ENCODE measurements at regions not wholly inside any gene's neighbourhood (a gene's known extent, or its start where the extent isn't known, plus 50 kb on each side); places are given as distances from the start of the nearest gene placed in this dataset.

GRCh38 chr5:2594701-2595100 is 156.8 kb downstream of the IRX2 start:
- TF ChIP-seq, protein P1, sequence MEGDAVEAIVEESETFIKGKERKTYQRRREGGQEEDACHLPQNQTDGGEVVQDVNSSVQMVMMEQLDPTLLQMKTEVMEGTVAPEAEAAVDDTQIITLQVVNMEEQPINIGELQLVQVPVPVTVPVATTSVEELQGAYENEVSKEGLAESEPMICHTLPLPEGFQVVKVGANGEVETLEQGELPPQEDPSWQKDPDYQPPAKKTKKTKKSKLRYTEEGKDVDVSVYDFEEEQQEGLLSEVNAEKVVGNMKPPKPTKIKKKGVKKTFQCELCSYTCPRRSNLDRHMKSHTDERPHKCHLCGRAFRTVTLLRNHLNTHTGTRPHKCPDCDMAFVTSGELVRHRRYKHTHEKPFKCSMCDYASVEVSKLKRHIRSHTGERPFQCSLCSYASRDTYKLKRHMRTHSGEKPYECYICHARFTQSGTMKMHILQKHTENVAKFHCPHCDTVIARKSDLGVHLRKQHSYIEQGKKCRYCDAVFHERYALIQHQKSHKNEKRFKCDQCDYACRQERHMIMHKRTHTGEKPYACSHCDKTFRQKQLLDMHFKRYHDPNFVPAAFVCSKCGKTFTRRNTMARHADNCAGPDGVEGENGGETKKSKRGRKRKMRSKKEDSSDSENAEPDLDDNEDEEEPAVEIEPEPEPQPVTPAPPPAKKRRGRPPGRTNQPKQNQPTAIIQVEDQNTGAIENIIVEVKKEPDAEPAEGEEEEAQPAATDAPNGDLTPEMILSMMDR (IDR thresholded peaks at IDR 0.05; ENCODE audit: low read depth, low read length), result no peak
- TF ChIP-seq EZH2phosphoT487 (IDR thresholded peaks at IDR 0.05; ENCODE audit: low read depth), result no peak

Measured in OCI-LY3 (cell line).